ENCODE measurements at regions not wholly inside any gene's neighbourhood (a gene's known extent, or its start where the extent isn't known, plus 50 kb on each side); places are given as distances from the start of the nearest gene placed in this dataset.

GRCh38 chrX:15191830-15192229 is 78.1 kb downstream of the ASB9 start:
- H3K4me3 ChIP-seq (ENCODE audit: low read depth, low read length), result no peak overlapping the region
- no peak for DNase-seq (ENCODE audit: low read depth)
- TF ChIP-seq CTCF (IDR thresholded peaks at IDR 0.05; ENCODE audit: insufficient read depth, low read length), result no peak

- no peak for TF ChIP-seq CTCF (IDR thresholded peaks at IDR 0.05; ENCODE audit: insufficient read depth, low read length)
- no peak for DNase-seq (ENCODE audit: low read depth)
- no peak overlapping the region for H3K4me3 ChIP-seq (ENCODE audit: low read depth, low read length)
Measured at GRCh38 chrX:15188039-15188438, 81.8 kb downstream of the ASB9 start.

GRCh38 chrX:15177316-15177715 is 92.6 kb downstream of the ASB9 start:
- H3K4me3 ChIP-seq (ENCODE audit: low read depth, low read length), result no peak overlapping the region
- no peak for DNase-seq (ENCODE audit: low read depth)
- no peak for TF ChIP-seq CTCF (IDR thresholded peaks at IDR 0.05; ENCODE audit: insufficient read depth, low read length)

- DNase-seq (ENCODE audit: low read depth), result no peak
- H3K4me3 ChIP-seq (ENCODE audit: low read depth, low read length), result no peak overlapping the region
- TF ChIP-seq CTCF (IDR thresholded peaks at IDR 0.05; ENCODE audit: insufficient read depth, low read length), result no peak
Measured at GRCh38 chrX:15173411-15173810, 96.5 kb downstream of the ASB9 start.

- no peak for DNase-seq (ENCODE audit: low read depth)
- H3K4me3 ChIP-seq (ENCODE audit: low read depth, low read length), result no peak overlapping the region
- TF ChIP-seq CTCF (IDR thresholded peaks at IDR 0.05; ENCODE audit: insufficient read depth, low read length), result no peak
Measured at GRCh38 chrX:15170927-15171326, 99.0 kb downstream of the ASB9 start.

- no peak for TF ChIP-seq CTCF (IDR thresholded peaks at IDR 0.05; ENCODE audit: insufficient read depth, low read length)
- no peak for DNase-seq (ENCODE audit: low read depth)
- H3K4me3 ChIP-seq (ENCODE audit: low read depth, low read length), result no peak overlapping the region
Measured at GRCh38 chrX:15167826-15168225, 102.1 kb downstream of the ASB9 start.

GRCh38 chrX:15165832-15166231 is 104.1 kb downstream of the ASB9 start:
- no peak for DNase-seq (ENCODE audit: low read depth)

More at GRCh38 chrX:15165832-15166231, 104.1 kb downstream of the ASB9 start:
- H3K4me3 ChIP-seq (ENCODE audit: low read depth, low read length), result no peak overlapping the region
- no peak for TF ChIP-seq CTCF (IDR thresholded peaks at IDR 0.05; ENCODE audit: insufficient read depth, low read length)

All from fibroblast of the aortic adventitia (primary cell).